Suppressor macrophage treated with lipopolysaccharide for 1 hour (primary cell): ENCODE measurements at regions not wholly inside any gene's neighbourhood (a gene's known extent, or its start where the extent isn't known, plus 50 kb on each side); places are given as distances from the start of the nearest gene placed in this dataset.

ENCODE experiments used
- DNase-seq, 3 donors: peaks; one replicate each; pipeline ENCODE4 v3.0.0-alpha.2; 2020 to 2022

- no peak for DNase-seq
Observed at GRCh38 chr11:119545978-119546915, 123.3 kb upstream of the THY1 start.

- no peak for DNase-seq
Observed at GRCh38 chr11:119540370-119541125, 117.6 kb upstream of the THY1 start.

GRCh38 chr11:119539583-119539982 is 116.6 kb upstream of the THY1 start:
- DNase-seq = no peak

- DNase-seq = peak; percentile 89 to 94 (median 94)
Observed at GRCh38 chr11:119538753-119539152, 115.8 kb upstream of the THY1 start.

- DNase-seq = no peak
Observed at GRCh38 chr11:119537306-119538253, 114.6 kb upstream of the THY1 start.

GRCh38 chr11:119536801-119537200 is 113.8 kb upstream of the THY1 start:
- no peak for DNase-seq

GRCh38 chr11:119533921-119534736 is 111.2 kb upstream of the THY1 start:
- DNase-seq = peak; percentile 82 to 94 (median 89)

GRCh38 chr11:119533462-119533861 is 110.5 kb upstream of the THY1 start:
- no peak for DNase-seq

GRCh38 chr11:119532551-119532950 is 109.6 kb upstream of the THY1 start:
- no peak for DNase-seq

GRCh38 chr11:119531623-119532022 is 108.7 kb upstream of the THY1 start:
- DNase-seq = no peak

GRCh38 chr11:119531056-119531455 is 108.1 kb upstream of the THY1 start:
- no peak for DNase-seq

GRCh38 chr11:119530509-119530908 is 107.5 kb upstream of the THY1 start:
- no peak for DNase-seq

- no peak for DNase-seq
Observed at GRCh38 chr11:119529936-119530335, 107.0 kb upstream of the THY1 start.

GRCh38 chr11:119529063-119529845 is 106.3 kb upstream of the THY1 start:
- DNase-seq = no peak

GRCh38 chr11:119525867-119526196 is 102.9 kb upstream of the THY1 start:
- no peak for DNase-seq

- DNase-seq = peak; percentile 75 to 91 (median 86)
Observed at GRCh38 chr11:119525180-119525866, 102.4 kb upstream of the THY1 start.

- DNase-seq = no peak
Observed at GRCh38 chr11:119523539-119524157, 100.7 kb upstream of the THY1 start.

GRCh38 chr11:119522609-119523008 is 99.6 kb upstream of the THY1 start:
- no peak for DNase-seq

GRCh38 chr11:119521551-119521950 is 98.6 kb upstream of the THY1 start:
- DNase-seq = no peak

- no peak for DNase-seq
Observed at GRCh38 chr11:119520966-119521365, 98.0 kb upstream of the THY1 start.
